SK-N-MC (cell line): ENCODE measurements at regions not wholly inside any gene's neighbourhood (a gene's known extent, or its start where the extent isn't known, plus 50 kb on each side); places are given as distances from the start of the nearest gene placed in this dataset.

Experiments used
- DNase-seq: peaks from one replicate; pipeline ENCODE4 v3.0.0-alpha.2; 2011; ENCODE audit warnings: low read depth, low spot score
- H3K27ac ChIP-seq: fragments of 200-600 bp; sonication (generic); 2 replicates; pipeline ENCODE4 v1.5.1; 2016; ENCODE audit warnings: mixed run types
- H3K36me3 ChIP-seq: fragments of 200-600 bp; sonication (generic); 2 replicates; pipeline ENCODE4 v1.6.1; 2017; ENCODE audit warnings: antibody characterized with exemption, low read length, mixed read lengths; ENCODE audit not compliant: insufficient read depth
- H3K4me3 ChIP-seq: fragments of 200-600 bp; sonication (generic); 2 replicates; pipeline ENCODE4 v1.5.1; 2016
- H3K9ac ChIP-seq: fragments of 200-600 bp; sonication (generic); 2 replicates; pipeline ENCODE4 v1.8.0; 2017; ENCODE audit warnings: mixed run types, mixed read lengths; ENCODE audit not compliant: insufficient read length
- H3K9me3 ChIP-seq: fragments of 200-600 bp; sonication (generic); 2 replicates; pipeline ENCODE4 v1.6.1; 2017; ENCODE audit warnings: low read depth, mild to moderate bottlenecking, antibody characterized with exemption, low read length, moderate library complexity, mixed read lengths
- EZH2 ChIP-seq: fragments of 200-600 bp; sonication (generic); IDR thresholded peaks from one replicate; pipeline ENCODE4 v1.6.1; 2017; ENCODE audit warnings: antibody characterized with exemption
- FOXP2 ChIP-seq: optimal IDR thresholded peaks from 2 replicates; pipeline ENCODE3; 2011; ENCODE audit warnings: mild to moderate bottlenecking, moderate library complexity; ENCODE audit not compliant: insufficient read depth; ENCODE audit errors: extremely low read length, control extremely low read depth
- POLR2AphosphoS5 ChIP-seq: IDR thresholded peaks from 2 replicates; pipeline ENCODE4 v1.6.1; 2012; ENCODE audit warnings: mild to moderate bottlenecking, low read depth, low read length, borderline replicate concordance

DNA sequence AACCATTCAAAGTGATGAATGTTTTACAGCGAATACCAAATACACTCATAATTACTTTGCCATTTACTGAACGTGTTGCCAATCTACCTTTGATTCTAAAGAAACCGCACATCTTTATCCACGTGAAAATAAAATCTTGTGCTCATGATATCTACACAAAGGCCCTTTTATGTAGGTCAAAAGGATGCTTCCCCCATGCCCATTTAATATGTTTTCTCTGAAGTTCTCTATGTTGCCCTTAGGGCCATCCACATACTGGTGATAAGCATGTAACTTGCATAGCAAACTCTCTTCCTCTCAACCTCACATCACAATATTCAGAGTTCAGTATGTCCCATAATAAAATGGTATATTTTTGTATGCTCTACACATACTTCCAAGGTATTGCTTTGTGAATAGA lies 380.0 kb upstream of the FIGN start:
- Histone ChIP-seq H3K4me3 (no peak overlapping the region), H3K9ac (no peak overlapping the region)

DNA sequence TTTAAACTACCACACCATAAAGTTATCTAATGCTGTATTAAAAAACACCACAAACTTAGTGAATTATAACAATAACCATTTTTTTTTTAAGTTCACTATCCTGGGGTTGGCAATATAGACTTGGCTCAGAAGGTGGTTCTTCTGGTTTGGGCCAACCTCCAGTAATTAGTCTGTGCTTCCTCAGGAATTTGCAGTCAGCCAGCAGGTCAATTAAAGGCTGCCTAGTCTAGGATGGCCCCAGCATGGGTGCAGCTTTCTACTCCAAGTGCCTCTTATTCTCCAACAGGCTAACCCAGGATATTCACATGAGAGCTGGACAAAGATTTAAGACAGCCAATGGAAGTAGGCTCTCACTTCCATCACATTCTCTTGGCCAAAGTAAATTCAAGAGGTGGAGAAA lies 379.1 kb upstream of the FIGN start:
- Histone ChIP-seq H3K27ac (no peak overlapping the region), H3K4me3 (no peak overlapping the region), H3K9me3 (no peaks in the 10 kb centered on the region), H3K36me3 (no peaks in the 10 kb centered on the region), H3K9ac (no peak overlapping the region)
- no peak for DNase-seq
- TF ChIP-seq FOXP2 (no peak), EZH2 (no peak), POLR2AphosphoS5 (no peak)

More for the DNA sequence above, 380.0 kb upstream of the FIGN start:
- TF ChIP-seq EZH2 = no peak
- TF ChIP-seq POLR2AphosphoS5 = no peak
- no peak for TF ChIP-seq FOXP2
- no peak overlapping the region for H3K27ac ChIP-seq
- no peaks in the 10 kb centered on the region for H3K36me3 ChIP-seq
- no peaks in the 10 kb centered on the region for H3K9me3 ChIP-seq
- no peak for DNase-seq

DNA sequence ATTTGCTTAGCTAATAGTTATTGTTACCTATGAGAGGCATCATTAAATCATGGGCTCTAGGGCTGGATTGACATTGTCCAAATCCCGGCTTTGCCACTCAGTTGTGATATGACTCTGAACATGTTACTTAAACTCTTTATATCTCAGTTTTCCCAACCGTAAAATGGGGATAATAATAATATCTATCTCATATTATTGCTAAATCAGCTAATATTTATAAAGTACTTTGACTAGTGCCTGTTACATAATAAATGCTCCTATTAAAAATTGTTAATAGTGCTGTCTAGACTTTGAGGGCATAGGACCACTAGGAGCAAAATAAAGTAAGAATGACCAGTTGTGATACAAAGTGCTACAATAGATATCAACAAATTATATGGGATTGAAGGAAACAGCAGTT lies 376.3 kb upstream of the FIGN start:
- TF ChIP-seq EZH2 (no peak), FOXP2 (no peak), POLR2AphosphoS5 (no peak)
- H3K36me3 ChIP-seq = no peaks in the 10 kb centered on the region
- no peak overlapping the region for H3K9ac ChIP-seq
- DNase-seq = no peak
- H3K9me3 ChIP-seq = no peaks in the 10 kb centered on the region
- H3K4me3 ChIP-seq = no peak overlapping the region
- H3K27ac ChIP-seq = no peak overlapping the region

DNA sequence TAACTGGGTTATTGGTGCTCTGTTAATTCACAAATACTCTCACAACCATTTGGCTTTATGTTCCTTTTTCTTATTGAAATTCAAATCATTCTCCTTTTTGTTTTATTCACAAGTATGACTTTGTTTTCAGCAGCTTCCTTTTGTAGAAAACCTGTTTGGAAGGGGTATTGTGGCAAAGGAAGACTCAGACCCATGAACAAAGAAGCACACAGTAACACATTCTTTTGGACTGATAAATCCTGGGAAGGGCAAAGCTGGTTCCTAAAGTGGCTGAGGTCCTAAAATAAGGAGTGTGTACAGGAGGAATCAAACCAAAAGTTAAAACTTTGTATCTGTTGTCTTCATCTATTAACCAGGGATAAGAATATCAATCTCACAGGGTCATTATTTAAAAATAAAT lies 374.7 kb upstream of the FIGN start:
- no peaks in the 10 kb centered on the region for H3K9me3 ChIP-seq
- H3K9ac ChIP-seq = no peak overlapping the region
- H3K27ac ChIP-seq = no peak overlapping the region
- H3K4me3 ChIP-seq = no peak overlapping the region
- no peak for TF ChIP-seq EZH2
- TF ChIP-seq FOXP2 = no peak
- no peak for TF ChIP-seq POLR2AphosphoS5
- no peak for DNase-seq
- H3K36me3 ChIP-seq = no peaks in the 10 kb centered on the region

DNA sequence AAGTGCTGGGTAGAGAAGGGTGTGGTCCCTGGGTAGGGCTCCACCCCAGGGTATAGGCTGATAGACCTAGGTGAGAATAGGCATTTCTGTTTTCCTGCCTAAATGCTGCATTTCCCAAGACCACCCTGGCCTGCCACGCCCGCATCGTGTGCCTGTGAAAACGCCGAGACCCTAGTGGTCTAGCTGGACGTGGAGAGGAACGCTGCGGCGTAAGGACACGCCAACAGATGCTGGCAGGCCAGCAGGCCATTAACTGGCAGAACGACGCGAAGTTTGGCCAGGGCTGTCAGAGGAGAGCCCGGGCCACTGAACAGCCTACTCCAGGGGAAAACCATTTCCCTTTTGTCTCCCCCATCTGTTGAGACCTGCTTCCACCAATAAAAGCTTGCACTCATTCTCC lies 373.2 kb upstream of the FIGN start:
- no peak overlapping the region for H3K4me3 ChIP-seq
- no peak overlapping the region for H3K27ac ChIP-seq
- DNase-seq = no peak
- no peak overlapping the region for H3K9ac ChIP-seq
- no peak for TF ChIP-seq POLR2AphosphoS5
- TF ChIP-seq FOXP2 = no peak
- no peak for TF ChIP-seq EZH2
- H3K9me3 ChIP-seq = no peaks in the 10 kb centered on the region
- no peaks in the 10 kb centered on the region for H3K36me3 ChIP-seq

DNA sequence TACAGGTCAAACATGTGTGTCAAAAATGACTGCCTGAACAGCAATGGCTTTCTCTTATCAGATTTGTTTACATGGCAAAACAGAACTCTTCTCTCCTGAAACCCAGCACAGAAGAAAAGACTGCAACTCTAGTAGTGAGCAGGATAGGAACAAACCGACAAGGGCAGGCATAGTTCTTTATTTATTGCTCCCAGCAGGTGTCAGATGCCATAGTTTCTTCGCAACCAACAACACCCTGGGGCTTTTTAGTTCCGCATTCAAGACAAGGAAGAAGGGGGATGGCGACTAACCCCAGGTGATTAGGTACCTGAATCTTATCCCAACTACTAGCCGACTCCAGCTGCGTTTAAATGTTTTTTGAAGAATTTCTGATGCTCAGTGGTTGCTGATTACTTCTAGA lies 367.5 kb upstream of the FIGN start:
- no peak for TF ChIP-seq EZH2
- no peak for TF ChIP-seq POLR2AphosphoS5
- no peak for TF ChIP-seq FOXP2
- no peak for DNase-seq
- H3K4me3 ChIP-seq = no peak overlapping the region
- H3K27ac ChIP-seq = no peak overlapping the region
- no peak overlapping the region for H3K9ac ChIP-seq
- H3K36me3 ChIP-seq = no peaks in the 10 kb centered on the region
- no peaks in the 10 kb centered on the region for H3K9me3 ChIP-seq

DNA sequence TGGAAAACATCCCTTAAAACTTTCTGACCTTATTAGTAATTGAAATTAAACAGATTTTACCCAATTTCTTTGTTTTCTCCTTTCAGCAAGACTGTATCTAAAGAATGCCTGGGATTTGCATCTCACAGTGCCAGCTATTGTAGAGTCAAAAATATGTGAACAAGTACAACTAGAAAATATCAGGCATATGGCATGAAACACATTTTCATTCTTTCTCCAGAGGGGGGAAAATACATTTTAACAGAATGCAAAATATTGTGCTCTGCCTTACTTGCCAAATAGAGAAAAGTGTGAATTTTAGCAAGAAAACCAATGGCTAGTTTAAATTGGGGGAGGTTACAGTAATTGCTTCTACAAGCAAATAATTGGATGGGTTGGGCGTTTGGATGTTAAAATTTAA lies 366.6 kb upstream of the FIGN start:
- no peak for DNase-seq
- H3K9ac ChIP-seq = no peak overlapping the region
- no peak overlapping the region for H3K4me3 ChIP-seq
- no peak for TF ChIP-seq FOXP2
- no peak for TF ChIP-seq POLR2AphosphoS5
- no peak for TF ChIP-seq EZH2
- no peak overlapping the region for H3K27ac ChIP-seq
- H3K36me3 ChIP-seq = no peaks in the 10 kb centered on the region
- H3K9me3 ChIP-seq = no peaks in the 10 kb centered on the region

DNA sequence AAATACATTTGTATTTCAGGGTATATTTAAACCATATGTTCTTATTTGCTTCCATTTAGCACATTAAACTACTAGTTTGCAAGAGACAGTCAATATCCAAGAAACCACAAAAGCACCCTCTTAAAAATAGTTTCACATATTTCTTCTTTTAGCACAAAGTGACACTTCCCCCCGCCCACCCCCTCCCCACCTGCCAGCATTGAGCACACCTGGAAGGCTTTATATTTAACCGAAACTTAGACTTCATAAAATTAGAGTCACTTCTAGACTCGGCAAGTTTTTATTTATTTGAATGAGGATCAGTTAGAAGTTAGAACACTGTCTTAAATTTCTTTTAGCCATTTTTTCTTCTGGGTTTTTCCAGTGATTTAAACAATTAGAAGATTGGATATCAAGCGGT lies 355.9 kb upstream of the FIGN start:
- no peaks in the 10 kb centered on the region for H3K9me3 ChIP-seq
- H3K4me3 ChIP-seq = no peak overlapping the region
- no peak overlapping the region for H3K27ac ChIP-seq
- no peaks in the 10 kb centered on the region for H3K36me3 ChIP-seq
- no peak for DNase-seq
- no peak for TF ChIP-seq EZH2
- no peak for TF ChIP-seq POLR2AphosphoS5
- TF ChIP-seq FOXP2 = no peak
- no peak overlapping the region for H3K9ac ChIP-seq

DNA sequence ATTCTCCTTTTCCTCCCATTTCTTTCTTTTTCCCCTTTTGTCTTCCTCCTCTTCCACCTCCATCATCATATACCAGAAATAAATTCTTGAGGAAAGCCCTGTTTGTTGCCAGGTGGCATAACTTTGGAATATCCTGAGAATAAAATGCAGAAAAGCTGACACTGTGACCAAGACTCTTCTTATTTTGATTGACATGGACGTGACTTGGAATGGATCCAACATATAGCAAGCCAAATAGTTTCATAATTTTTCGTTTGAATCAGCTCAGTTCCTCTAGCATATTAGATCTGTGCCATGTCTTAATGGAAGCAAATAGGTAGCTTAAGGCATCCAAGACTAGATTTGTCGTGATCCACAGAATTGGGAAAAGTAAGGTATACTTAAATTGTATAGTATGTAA lies 354.7 kb upstream of the FIGN start:
- TF ChIP-seq EZH2 = no peak
- TF ChIP-seq POLR2AphosphoS5 = no peak
- no peak for TF ChIP-seq FOXP2
- Histone ChIP-seq H3K9me3 (no peaks in the 10 kb centered on the region), H3K9ac (no peak overlapping the region), H3K4me3 (no peak overlapping the region), H3K36me3 (no peaks in the 10 kb centered on the region), H3K27ac (no peak overlapping the region)
- no peak for DNase-seq

DNA sequence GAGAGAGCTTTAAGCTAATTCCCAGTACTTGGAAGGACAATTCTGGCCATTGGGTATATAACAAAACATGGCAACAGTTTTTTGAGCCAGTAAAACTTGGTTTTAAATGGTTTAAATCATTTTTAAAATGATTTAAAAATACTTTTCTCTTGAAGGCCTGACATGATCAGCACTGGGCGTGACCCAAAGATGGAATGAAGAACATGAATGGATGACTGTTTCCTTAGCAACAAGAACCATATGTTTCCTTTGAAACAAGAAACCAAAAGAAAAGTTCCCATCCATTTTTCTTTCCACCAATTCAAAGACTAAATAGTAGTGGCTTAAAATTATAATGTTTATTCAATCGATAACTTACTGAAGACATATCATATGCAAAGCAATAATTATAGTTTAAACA lies 348.3 kb upstream of the FIGN start:
- Histone ChIP-seq H3K9ac (no peak overlapping the region), H3K27ac (no peak overlapping the region), H3K4me3 (no peak overlapping the region), H3K9me3 (no peaks in the 10 kb centered on the region), H3K36me3 (no peaks in the 10 kb centered on the region)
- no peak for DNase-seq
- no peak for TF ChIP-seq EZH2
- TF ChIP-seq POLR2AphosphoS5 = no peak
- TF ChIP-seq FOXP2 = no peak
